HFF-Myc (cell line): ENCODE measurements at regions not wholly inside any gene's neighbourhood (a gene's known extent, or its start where the extent isn't known, plus 50 kb on each side); places are given as distances from the start of the nearest gene placed in this dataset.
"Not testable (repeated sequence)": the region's sequence is repeated elsewhere in the genome, so short reads cannot be mapped to it uniquely, and the experiment has no call there.

Experiments
- DNase-seq: peaks from one replicate; pipeline ENCODE4 v3.0.0-alpha.2; 2011; ENCODE audit warnings: low read depth; ENCODE audit errors: extremely low read depth
- H3K4me3 ChIP-seq: replicated peaks from 2 replicates; pipeline ENCODE4 v1.5.1; 2011; ENCODE audit warnings: low read depth, mild to moderate bottlenecking, control low read depth, low read length
- CTCF ChIP-seq: IDR thresholded peaks from 2 replicates; pipeline ENCODE4 v1.5.1; 2012; ENCODE audit warnings: mild to moderate bottlenecking, low read depth, low read length, control low read depth; ENCODE audit errors: missing control alignments

GRCh38 chr14:27715561-27715960, 1051.0 kb upstream of the FOXG1 start:
- no peak for TF ChIP-seq CTCF
- DNase-seq = no peak

GRCh38 chr14:27721760-27722159, 1044.8 kb upstream of the FOXG1 start:
- DNase-seq = no peak
- no peak overlapping the region for H3K4me3 ChIP-seq
- TF ChIP-seq CTCF = no peak

More at GRCh38 chr14:27715561-27715960, 1051.0 kb upstream of the FOXG1 start:
- no peak overlapping the region for H3K4me3 ChIP-seq

DNA sequence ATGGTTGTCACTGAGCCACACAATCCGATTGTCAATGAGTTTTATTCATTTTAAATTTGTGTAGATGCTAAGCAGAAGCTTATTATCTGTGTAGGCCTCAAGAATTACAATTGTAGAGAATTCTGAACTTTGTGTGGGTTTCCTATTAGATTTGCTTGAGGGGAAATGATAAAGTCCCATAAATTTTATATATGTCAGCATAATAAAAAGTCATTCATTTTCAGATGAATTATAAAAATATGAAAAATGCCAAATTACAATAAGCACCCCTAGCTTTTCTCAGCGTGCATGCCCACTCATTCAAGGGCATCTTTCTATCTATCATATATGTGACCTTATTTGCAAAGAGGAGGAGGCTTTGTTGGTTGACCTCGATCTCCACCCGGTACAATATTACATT, 1041.1 kb upstream of the FOXG1 start:
- no peak for DNase-seq
- TF ChIP-seq CTCF = no peak
- H3K4me3 ChIP-seq = no peak overlapping the region

- DNase-seq = no peak
- H3K4me3 ChIP-seq = no peak overlapping the region
- TF ChIP-seq CTCF = no peak
Observed at GRCh38 chr14:27727251-27727770, 1039.3 kb upstream of the FOXG1 start.

GRCh38 chr14:27730204-27730603, 1036.4 kb upstream of the FOXG1 start:
- H3K4me3 ChIP-seq = no peak overlapping the region
- TF ChIP-seq CTCF = no peak
- DNase-seq = no peak

DNA sequence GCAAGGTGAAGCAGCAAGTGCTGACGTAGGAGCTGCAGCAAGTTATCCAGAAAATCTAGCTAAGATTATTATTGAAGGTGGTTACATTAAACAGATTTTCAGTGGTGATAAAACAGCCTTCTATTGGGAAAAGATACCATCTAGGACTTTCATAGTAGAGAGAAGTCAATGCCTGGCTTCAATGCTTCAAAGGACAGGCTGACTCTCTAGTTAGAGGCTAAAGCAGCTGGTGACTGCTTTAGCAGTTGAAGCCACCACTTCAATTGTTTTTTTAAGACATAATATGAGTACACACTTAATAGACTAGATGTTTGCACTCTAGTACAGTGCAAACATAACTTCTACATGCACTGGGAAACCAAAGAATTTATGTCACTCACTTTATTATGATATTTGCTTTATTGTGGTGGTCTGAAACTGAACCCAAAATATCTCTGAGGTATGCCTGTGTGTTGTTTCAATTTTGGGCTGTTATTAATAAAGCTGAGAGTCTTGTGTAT, 1026.9 kb upstream of the FOXG1 start:
- DNase-seq = no peak
- no peak overlapping the region for H3K4me3 ChIP-seq
- TF ChIP-seq CTCF = no peak

- no peak for TF ChIP-seq CTCF
Observed at GRCh38 chr14:27750114-27750513, 1016.5 kb upstream of the FOXG1 start.

GRCh38 chr14:27757642-27758041, 1008.9 kb upstream of the FOXG1 start:
- not testable (repeated sequence) for H3K4me3 ChIP-seq, DNase-seq

More at GRCh38 chr14:27750114-27750513, 1016.5 kb upstream of the FOXG1 start:
- no peak overlapping the region for H3K4me3 ChIP-seq
- no peak for DNase-seq

DNA sequence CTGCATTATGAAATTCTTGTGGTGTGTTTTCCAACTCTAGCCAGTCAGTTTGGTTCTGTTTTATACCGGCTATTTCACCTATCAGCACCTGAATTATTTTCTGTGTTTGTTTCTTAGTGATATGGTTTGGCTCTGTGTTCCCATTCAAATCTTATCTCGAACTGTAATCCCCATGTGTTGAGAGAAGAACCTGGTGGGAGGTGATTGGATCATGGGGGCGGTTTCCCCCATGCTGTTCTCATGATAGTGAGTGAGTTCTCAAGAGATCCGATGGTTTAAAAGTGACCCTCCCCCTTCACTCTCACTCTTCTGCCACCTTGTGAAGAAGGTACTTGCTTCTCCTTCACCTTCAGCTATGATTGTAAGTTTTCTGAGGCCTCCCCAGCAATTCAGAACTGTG, 1006.2 kb upstream of the FOXG1 start:
- not testable (repeated sequence) for H3K4me3 ChIP-seq, DNase-seq

DNA sequence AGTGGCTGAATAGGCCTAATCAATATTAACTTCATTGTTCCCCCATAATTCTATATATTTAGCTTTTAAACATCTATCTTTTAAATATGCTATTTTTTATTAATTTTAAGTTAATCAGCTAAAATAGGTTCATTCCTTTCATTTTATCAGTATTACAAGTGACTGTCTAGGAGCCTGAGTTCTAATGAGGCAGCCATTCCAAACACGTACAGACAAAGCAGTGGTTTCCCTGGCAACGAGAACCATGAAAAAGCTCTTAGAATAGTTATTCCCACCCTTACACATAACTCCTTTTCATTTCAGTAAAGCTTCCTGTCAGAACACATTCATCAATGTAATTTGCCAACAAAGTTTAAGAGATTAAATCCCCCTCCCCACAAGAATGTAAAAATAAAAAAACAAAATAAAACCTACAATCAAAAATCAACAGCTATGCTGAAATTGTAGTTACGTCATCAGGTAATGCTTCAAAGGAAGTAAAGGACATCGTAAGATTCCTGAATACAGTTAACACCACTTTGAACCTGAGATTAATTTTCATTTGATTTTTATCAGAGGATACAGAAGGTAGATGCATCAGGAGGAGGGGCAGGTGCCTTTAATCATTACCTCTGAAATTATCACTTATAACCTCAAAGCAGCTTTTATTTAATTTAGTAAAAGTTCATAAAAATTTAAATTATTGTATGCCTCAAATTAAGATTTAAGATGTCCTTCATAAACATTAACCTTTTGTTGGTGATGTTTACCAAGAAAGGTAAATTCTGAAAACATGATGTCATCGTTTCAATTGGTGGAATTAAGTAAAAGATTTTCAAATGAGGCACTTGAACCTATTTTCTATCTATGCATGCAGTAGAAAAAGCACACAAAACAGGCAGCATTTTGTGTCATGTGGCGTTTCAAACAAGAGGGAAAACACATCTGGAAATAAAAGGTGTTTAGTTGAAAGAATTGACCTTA, 967.2 kb upstream of the FOXG1 start:
- not testable (repeated sequence) for H3K4me3 ChIP-seq, DNase-seq
